Hepatocyte (in vitro differentiated cells): ENCODE measurements at regions not wholly inside any gene's neighbourhood (a gene's known extent, or its start where the extent isn't known, plus 50 kb on each side); places are given as distances from the start of the nearest gene placed in this dataset.
"Not testable (repeated sequence)": the region's sequence is repeated elsewhere in the genome, so short reads cannot be mapped to it uniquely, and the experiment has no call there.

ENCODE experiments used
- DNase-seq: peaks from one replicate; pipeline ENCODE4 v3.0.0-alpha.2; 2016; ENCODE audit warnings: low spot score
- H2AFZ ChIP-seq: fragments of 200-600 bp; sonication (generic); 2 replicates; pipeline ENCODE4 v1.6.0; 2016; ENCODE audit warnings: antibody characterized with exemption, mild to moderate bottlenecking
- H3K27ac ChIP-seq: fragments of 200-600 bp; sonication (generic); 2 replicates; pipeline ENCODE4 v1.5.1; 2016; ENCODE audit warnings: mild to moderate bottlenecking
- H3K27me3 ChIP-seq: fragments of 200-600 bp; sonication (generic); 2 replicates; pipeline ENCODE4 v1.6.1; 2016
- H3K36me3 ChIP-seq: fragments of 200-600 bp; sonication (generic); replicated peaks from 2 replicates; pipeline ENCODE4 v1.5.1; 2016; ENCODE audit warnings: low read depth; ENCODE audit not compliant: insufficient read depth
- H3K4me1 ChIP-seq: fragments of 200-600 bp; sonication (generic); 2 replicates; pipeline ENCODE4 v1.5.1; 2016; ENCODE audit warnings: mild to moderate bottlenecking, moderate library complexity; ENCODE audit not compliant: insufficient read depth
- H3K4me2 ChIP-seq: fragments of 200-600 bp; sonication (generic); 2 replicates; pipeline ENCODE4 v1.6.0; 2016
- H3K4me3 ChIP-seq: fragments of 200-600 bp; sonication (generic); 2 replicates; pipeline ENCODE4 v1.5.1; 2016; ENCODE audit warnings: mild to moderate bottlenecking
- H3K79me2 ChIP-seq: fragments of 200-600 bp; sonication (generic); 2 replicates; pipeline ENCODE4 v1.6.0; 2017; ENCODE audit warnings: mild to moderate bottlenecking
- H3K9me2 ChIP-seq: fragments of 200-600 bp; sonication (generic); replicated peaks from 2 replicates; pipeline ENCODE4 v1.6.0; 2017; ENCODE audit warnings: mild to moderate bottlenecking; ENCODE audit not compliant: insufficient read depth
- H3K9me3 ChIP-seq: fragments of 200-600 bp; sonication (generic); 2 replicates; pipeline ENCODE4 v1.5.1; 2016; ENCODE audit warnings: low read depth, mild to moderate bottlenecking
- H4K20me1 ChIP-seq: fragments of 200-600 bp; sonication (generic); 2 replicates; pipeline ENCODE4 v1.6.0; 2016; ENCODE audit warnings: mild to moderate bottlenecking; ENCODE audit not compliant: insufficient read depth, poor library complexity, severe bottlenecking
- EZH2 ChIP-seq: fragments of 200-600 bp; sonication (generic); IDR thresholded peaks from 2 replicates; pipeline ENCODE4 v1.6.1; 2016; ENCODE audit warnings: antibody characterized with exemption, mild to moderate bottlenecking, borderline replicate concordance
- EZH2phosphoT487 ChIP-seq: fragments of 200-600 bp; sonication (generic); IDR thresholded peaks from one replicate; pipeline ENCODE4 v1.6.1; 2018; ENCODE audit warnings: antibody characterized with exemption, mild to moderate bottlenecking, low read depth, moderate library complexity; ENCODE audit not compliant: unreplicated experiment, severe bottlenecking
- WGBS: methylation state at CpG from one replicate; pipeline ENCODE4 v1.1.6; 2016; ENCODE audit warnings: low lambda C conversion rate; ENCODE audit errors: missing lambda C conversion rate; 5-methylcytosine and 5-hydroxymethylcytosine counted together
- TF ChIP-seq, protein P1 (sequence below): fragments of 200-600 bp; sonication (generic); IDR thresholded peaks from 2 replicates; pipeline ENCODE4 v1.5.1; 2016; ENCODE audit warnings: antibody characterized with exemption, mild to moderate bottlenecking; ENCODE audit not compliant: poor library complexity

DNA sequence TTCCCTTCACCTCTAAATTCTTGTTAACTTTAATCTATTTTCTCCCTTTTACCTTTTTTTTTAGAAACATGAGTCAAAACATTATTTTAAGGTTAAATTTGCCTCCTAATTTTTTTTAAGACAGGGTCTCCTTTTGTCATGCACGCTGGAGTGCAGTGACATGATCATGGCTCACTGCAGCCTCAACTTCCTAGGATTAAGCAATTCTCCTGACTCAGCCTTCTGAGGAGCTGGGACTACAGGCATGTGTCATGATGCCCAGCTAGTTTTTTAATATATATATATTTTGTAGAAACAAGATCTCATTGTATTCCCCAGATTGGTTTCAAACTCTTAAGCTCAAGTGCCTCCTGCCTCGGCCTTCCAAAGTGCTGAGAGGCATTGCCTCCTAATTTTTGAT, 424.7 kb upstream of the FAM174A start:
- Histone ChIP-seq H3K9me3 (no peaks in the 10 kb centered on the region), H3K9me2 (no peaks in the 10 kb centered on the region), H3K27me3 (no peaks in the 10 kb centered on the region), H2AFZ (no peak overlapping the region), H3K27ac (no peak overlapping the region), H3K4me2 (no peak overlapping the region), H3K36me3 (no peaks in the 10 kb centered on the region), H4K20me1 (no peaks in the 10 kb centered on the region), H3K4me1 (no peaks in the 10 kb centered on the region), H3K79me2 (no peaks in the 10 kb centered on the region), H3K4me3 (no peak overlapping the region)
- 84% methylated on average over 2 of the region's 2 CpGs for WGBS
- DNase-seq, result no peak
- no peak for TF ChIP-seq EZH2
- TF ChIP-seq, protein P1, sequence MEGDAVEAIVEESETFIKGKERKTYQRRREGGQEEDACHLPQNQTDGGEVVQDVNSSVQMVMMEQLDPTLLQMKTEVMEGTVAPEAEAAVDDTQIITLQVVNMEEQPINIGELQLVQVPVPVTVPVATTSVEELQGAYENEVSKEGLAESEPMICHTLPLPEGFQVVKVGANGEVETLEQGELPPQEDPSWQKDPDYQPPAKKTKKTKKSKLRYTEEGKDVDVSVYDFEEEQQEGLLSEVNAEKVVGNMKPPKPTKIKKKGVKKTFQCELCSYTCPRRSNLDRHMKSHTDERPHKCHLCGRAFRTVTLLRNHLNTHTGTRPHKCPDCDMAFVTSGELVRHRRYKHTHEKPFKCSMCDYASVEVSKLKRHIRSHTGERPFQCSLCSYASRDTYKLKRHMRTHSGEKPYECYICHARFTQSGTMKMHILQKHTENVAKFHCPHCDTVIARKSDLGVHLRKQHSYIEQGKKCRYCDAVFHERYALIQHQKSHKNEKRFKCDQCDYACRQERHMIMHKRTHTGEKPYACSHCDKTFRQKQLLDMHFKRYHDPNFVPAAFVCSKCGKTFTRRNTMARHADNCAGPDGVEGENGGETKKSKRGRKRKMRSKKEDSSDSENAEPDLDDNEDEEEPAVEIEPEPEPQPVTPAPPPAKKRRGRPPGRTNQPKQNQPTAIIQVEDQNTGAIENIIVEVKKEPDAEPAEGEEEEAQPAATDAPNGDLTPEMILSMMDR, result no peak
- no peak for TF ChIP-seq EZH2phosphoT487

GRCh38 chr5:100108883-100109282, 426.3 kb upstream of the FAM174A start:
- Histone ChIP-seq H3K79me2 (no peaks in the 10 kb centered on the region), H3K4me2 (no peak overlapping the region), H3K27me3 (no peaks in the 10 kb centered on the region), H3K4me1 (no peaks in the 10 kb centered on the region), H3K9me3 (no peaks in the 10 kb centered on the region), H2AFZ (no peak overlapping the region), H3K36me3 (no peaks in the 10 kb centered on the region), H3K9me2 (no peaks in the 10 kb centered on the region), H3K4me3 (no peak overlapping the region), H3K27ac (no peak overlapping the region), H4K20me1 (no peaks in the 10 kb centered on the region)
- TF ChIP-seq EZH2phosphoT487 (no peak), EZH2 (no peak)
- TF ChIP-seq, protein P1, result no peak
- no peak for DNase-seq
- WGBS, result 53% methylated on average over 3 of the region's 3 CpGs

DNA sequence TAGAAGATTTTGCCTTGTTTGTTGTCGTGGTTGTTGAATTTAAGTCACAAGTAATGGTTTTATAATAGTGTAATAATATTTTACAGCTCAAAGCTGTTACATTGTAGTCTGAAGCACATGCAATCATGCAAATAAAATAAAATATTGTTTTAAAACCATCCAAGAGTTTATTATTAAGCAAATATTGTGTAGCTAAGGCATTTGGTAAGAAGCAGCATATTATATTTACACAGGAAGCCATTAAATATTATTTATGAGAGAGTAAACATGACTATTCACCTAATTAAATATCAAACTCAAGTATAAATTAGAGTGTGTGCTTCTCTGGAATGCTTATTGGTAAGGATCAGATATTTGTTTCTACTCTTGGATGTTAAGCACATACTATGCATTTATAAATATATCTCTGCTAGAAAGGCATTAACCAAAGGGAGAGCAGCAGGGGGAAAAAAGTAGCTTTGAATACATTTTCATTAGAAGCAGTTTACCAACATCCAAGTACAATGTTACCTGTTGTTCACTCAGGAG, 431.5 kb upstream of the FAM174A start:
- H3K27me3 ChIP-seq, DNase-seq, H3K9me3 ChIP-seq, H3K4me3 ChIP-seq, H4K20me1 ChIP-seq, H2AFZ ChIP-seq, H3K79me2 ChIP-seq, H3K36me3 ChIP-seq, H3K27ac ChIP-seq, H3K4me2 ChIP-seq, H3K9me2 ChIP-seq, H3K4me1 ChIP-seq: not testable (repeated sequence)
- WGBS, result 45% methylated on average over 1 of the region's 1 CpG

DNA sequence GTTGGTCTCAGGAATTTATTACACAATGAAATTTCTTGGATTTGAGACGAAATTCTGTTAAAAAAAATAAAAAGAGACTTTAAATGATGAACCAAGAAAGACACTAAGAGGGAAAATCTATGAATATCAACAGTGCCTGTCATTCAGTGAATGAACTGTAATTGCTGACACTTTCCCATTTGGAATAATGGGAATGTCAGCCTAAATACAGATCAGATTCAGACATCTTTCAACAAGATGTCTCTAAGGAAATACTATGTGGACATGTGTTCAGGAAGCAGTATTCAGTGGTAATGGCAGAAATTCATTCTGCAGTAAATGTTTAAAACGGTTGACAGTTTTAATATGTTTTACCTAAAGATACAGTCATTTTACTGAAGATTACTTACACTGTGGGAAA, 433.7 kb upstream of the FAM174A start:
- not testable (repeated sequence) for H3K79me2 ChIP-seq, H3K4me2 ChIP-seq, H3K4me3 ChIP-seq, H4K20me1 ChIP-seq, H3K36me3 ChIP-seq, H3K4me1 ChIP-seq, H3K9me2 ChIP-seq, DNase-seq, H3K27me3 ChIP-seq, H3K27ac ChIP-seq, H3K9me3 ChIP-seq, H2AFZ ChIP-seq
- WGBS, result 66% methylated on average over 2 of the region's 2 CpGs

DNA sequence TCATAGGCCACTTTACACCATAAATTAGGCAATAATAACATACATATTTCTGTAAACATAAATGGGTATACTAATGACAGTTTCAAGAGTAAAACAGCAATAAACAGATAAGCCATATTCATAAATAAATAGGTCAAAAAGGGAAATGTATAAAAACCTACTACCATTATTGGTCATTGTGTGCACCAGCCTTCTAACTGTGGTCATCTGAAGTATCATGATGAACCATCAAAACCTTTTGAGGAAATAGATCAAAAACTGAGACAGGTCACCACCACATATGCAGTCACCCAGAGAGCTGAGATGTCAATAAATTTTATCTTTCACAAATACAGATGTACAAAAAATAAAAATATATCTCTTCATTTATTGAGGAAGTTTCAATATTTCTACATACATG, 438.8 kb upstream of the FAM174A start:
- H3K9me2 ChIP-seq, H4K20me1 ChIP-seq, H3K4me2 ChIP-seq, H3K36me3 ChIP-seq, DNase-seq, H2AFZ ChIP-seq, H3K79me2 ChIP-seq, H3K4me3 ChIP-seq, H3K9me3 ChIP-seq, H3K4me1 ChIP-seq, H3K27ac ChIP-seq, H3K27me3 ChIP-seq: not testable (repeated sequence)

DNA sequence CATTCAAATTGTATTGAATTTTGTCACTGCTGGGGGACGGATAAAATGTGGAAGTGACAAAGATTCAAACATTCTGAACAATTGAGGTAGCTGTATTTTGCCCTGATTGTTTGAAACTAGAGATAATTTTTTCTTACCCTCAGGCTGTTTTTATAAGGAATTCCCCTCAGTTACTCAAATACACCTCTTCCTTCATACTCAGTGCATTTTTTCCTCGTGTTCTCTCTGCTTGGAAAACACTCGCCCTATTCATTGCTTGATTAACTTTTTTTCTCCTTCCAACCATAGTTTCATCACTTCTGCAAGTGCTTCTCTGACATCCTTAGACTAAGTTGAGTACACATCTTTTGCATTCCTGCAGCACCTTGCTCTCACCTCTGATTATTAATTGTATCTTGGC, 454.5 kb upstream of the FAM174A start:
- not testable (repeated sequence) for H3K27ac ChIP-seq, H3K4me2 ChIP-seq, H2AFZ ChIP-seq, H4K20me1 ChIP-seq, H3K9me3 ChIP-seq, H3K4me3 ChIP-seq, H3K79me2 ChIP-seq, H3K9me2 ChIP-seq, H3K4me1 ChIP-seq, H3K36me3 ChIP-seq, H3K27me3 ChIP-seq, DNase-seq
- WGBS, result 63% methylated on average over 3 of the region's 3 CpGs

- H3K4me1 ChIP-seq, H3K9me2 ChIP-seq, H3K4me3 ChIP-seq, DNase-seq, H3K9me3 ChIP-seq, H3K27me3 ChIP-seq, H3K4me2 ChIP-seq, H2AFZ ChIP-seq, H4K20me1 ChIP-seq, H3K79me2 ChIP-seq, H3K36me3 ChIP-seq, H3K27ac ChIP-seq: not testable (repeated sequence)
- 67% methylated on average over 1 of the region's 1 CpG for WGBS
These were observed 456.0 kb upstream of the FAM174A start for GRCh38 chr5:100079163-100079562.
